Fibroblast of peridontal ligament (primary cell): ENCODE measurements at regions not wholly inside any gene's neighbourhood (a gene's known extent, or its start where the extent isn't known, plus 50 kb on each side); places are given as distances from the start of the nearest gene placed in this dataset.

Experiments used
- DNase-seq: peaks from one replicate; pipeline ENCODE4 v3.0.0-alpha.2; 2010; ENCODE audit errors: extremely low read depth

DNA sequence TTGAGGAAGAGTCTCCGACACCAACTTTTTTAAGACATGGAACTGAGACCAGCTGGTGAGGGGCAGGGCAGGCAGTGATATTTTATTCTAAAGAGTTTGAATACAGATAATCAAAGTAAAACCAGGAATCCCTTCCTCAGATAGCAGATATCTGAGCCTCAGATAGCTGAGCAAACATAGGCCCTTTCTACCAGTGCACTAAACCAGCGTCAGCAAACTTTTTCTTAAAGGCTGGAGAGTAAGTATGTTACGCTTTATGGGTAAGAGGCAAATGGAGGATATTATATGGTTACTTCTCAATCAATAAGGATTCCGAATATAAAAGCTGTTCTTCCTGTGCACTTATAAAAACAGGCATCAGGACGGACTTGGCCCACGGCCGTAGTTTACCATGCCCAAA is 73.9 kb downstream of the WNT5A start:
- no peak for DNase-seq

DNA sequence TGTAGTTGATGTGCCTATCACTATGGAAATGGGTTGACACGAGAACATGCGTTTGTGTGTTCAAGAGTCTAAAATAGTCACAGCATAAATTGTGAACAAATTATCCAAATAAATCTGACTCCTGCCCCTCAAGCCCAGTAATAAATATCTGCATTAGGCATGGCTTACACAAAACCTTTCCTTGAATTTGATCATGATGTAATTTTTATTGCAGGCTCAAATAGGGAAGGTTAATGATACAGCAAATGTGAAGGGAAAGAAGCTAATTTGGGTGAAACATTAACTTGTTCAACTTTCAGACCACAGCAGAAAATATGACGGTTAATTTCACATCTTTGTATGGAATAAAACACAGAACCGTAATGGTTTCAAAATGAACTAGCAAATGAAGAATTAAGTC is 74.6 kb downstream of the WNT5A start:
- no peak for DNase-seq

DNA sequence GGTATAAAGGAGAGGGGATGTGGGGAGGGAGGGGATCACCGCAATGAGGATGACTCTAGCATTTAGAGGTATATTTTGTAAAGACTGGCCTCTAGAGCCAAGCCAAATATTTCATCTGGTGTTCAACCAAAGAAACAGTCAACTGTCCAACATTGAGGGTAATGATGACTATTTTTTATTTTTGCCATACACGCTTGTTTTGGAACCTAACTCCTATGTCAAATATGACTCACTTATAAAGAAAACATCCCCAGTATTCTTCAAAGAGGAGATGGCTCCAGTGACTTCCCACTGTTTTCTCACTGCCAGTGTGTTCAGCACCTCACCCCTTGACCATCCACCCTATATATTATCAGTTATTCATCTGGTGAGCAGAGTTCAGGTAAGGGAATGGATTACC is 77.3 kb downstream of the WNT5A start:
- DNase-seq: peak; percentile 18

DNA sequence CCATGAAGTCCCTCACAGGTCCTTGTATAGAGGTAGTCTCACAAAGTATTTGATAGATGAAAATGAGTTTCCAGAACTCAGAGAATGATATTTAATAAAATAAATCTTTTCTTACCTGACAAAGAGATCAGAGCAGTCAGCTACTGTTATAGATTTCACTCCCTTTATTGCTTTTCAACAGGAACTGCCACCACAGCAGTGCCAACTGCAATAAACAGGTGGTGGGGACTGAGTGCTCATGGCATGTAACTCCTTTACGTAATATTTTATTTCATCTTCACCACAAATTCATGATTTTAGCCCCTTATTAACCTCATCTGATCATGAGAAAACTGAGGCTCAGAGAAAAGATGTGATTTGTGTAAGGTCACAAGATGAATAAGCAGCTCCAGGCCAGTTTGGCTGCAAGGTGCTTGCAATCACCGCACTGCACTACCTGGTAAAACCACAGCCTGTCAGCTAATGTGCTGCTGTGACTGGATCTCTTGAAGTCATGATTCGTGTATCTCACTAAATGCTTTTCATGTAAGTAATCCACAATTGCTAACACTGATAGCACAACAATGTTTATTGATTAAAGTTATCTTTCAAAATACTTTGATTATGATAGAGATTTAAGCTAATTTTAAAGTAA is 78.8 kb downstream of the WNT5A start:
- DNase-seq: no peak

DNA sequence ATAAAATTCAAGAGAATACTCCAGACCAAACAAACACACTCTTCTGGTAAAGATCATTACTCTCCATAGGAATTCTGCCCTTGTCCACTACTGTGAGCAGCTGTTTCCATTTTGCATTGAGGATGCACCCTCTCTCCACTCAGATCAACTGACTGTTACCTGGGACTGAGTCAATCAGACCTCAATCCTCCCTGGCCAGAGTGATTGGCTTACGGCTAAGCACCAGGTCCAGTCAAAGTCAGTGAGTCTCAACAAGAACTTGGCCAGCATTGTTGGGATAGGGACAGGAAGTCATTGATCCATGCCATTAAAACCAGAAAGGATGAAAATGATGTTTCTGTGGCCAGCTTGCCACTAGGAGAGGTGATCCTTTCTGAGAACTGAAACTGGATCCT is 79.7 kb downstream of the WNT5A start:
- DNase-seq: no peak

DNA sequence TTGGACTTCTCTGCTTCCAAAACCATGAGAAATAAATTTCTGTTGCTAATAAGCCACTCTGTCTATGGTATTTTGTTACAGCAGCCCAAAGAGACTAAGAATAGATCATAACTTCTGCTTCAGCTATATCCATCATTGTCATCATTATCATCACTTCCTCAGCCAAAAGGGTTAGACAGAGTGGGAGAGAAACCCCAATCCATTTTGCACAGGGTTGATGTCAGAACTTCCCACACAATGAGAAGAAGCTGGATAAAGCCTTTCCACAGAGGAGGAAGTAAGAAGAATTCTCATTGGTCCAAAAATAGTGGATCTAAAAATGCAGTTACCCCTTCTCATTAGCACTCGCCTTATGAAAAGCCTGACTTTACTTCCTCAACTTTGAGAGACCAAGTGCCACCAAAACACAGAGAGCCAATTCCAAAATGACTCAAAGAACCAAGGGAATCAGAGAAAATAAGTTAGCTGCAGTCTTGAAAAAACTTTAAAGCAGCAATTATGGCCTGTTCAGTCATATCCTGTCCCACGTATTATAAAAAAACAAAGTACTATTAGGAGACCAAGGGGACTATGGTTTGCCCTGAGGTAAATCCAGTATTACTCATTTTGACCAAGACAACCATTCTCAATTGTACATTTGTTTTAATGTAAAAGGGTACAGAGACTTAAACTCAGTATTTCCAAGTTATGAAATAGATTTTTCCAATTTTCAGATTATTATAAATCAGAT is 80.2 kb downstream of the WNT5A start:
- DNase-seq: no peak

DNA sequence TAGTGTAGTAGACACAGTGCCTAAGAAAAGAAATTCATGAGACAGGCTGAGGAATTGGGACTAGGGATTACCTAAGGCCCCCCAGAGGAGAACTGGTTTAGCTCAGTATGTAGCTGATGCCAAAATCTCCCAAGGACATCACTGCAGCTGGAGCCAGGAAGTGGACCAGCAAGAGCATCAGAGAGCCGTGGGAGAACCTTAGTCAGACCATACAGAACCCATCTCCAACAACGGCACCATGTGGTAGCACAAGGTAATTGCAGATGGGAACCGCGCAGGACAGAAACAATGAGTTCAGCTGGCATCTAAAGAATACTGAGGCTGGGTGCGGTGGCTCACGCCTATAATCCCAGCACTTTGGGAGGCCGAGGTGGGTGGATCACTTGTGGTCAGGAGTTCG is 81.7 kb downstream of the WNT5A start:
- DNase-seq: no peak

DNA sequence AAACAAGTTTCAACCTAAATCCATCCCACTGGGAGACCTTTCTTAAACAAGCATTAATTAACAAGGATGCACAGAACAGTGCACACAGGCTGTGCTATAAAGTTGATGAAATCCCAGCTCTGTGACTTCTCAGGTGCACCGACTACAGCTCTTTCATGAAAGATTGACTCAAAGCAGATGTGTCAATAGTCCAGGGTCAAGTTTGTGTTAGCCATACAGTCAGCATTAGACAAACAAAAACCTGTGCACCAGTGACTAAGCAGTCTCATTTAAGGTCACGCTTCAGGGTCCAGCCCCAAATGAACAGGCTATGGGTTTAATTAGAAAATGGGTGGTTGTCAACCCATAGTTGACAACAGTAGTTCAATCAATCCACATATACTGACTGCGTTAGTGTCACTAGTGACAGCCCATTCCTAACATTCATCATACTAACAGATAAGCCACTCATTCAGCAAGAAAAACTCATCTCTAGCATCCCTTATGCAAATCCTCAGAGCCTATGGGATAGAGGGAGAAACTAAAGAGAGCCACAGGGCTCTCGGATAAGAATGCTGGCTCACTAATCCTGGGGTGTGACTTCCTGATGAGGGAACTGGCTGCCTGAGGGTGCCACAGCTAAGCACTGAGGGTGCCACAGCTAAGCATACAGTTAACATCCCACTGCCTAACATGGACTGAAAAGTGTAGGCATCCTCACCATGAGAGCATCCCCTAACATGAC is 84.1 kb downstream of the WNT5A start:
- DNase-seq: no peak

DNA sequence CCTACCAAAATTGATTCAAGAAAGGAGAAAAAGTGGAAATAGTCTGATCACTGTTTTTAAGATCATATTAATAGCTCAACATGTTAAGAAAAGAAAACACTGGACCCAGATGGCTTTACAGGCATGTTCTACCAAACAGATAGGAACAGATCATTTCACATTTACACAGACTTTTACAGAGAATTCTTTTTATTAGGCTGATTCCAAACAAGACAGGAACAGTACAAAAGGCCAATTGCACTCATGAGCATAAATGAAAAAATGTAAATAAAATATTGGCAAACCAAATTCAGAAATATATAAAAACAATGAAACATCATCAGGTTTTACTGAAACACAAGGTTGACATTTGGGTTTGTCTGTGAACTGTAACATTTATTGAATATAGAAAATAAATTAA is 106.5 kb downstream of the WNT5A start:
- DNase-seq: no peak

DNA sequence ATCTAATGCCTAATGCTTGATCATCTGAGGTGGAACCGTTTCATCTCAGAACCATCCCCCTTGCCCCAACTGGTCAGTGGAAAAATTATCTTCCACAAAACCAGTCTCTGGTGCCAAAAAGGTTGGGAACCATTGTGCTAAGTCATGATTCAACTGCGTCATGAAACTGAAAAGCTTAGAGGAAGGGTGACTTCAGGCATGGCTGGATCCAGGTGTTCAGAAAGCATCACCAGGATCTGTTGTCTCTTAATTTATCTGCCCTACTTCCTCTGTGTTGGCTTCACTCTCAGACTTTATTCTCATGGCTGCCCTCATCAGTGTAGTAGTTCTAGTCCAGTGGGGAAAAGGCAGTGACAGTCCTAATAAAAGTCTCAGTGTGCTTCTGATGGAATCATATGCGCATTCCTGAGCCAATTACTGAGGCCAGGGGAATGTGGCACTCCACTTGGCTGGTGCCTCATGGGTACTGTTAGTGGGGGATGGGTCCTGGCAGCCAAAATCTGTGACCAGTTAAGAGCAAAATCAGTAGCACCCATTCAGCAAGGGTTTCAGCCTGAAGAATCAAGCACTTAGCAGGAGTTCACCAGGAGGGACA is 110.3 kb downstream of the WNT5A start:
- no peak for DNase-seq

DNA sequence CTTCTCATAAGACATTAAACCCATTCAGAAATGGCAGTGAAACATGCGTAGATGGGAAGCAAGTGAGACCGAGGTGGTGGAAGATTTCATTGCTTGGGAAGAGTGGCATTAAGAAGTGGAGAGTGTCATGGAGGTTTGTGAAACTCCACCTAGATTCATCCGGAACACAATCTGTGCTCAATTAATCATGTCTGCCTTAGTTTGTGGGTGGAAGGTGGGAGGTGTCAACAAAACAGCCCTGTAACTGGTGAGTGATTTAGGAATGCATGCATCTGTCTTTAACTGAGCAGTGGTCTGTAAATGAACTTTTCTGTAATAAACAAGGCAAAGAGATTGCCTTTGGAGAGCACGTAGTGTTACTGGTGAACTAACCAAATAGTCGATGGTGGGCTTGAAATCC is 113.7 kb downstream of the WNT5A start:
- no peak for DNase-seq

DNA sequence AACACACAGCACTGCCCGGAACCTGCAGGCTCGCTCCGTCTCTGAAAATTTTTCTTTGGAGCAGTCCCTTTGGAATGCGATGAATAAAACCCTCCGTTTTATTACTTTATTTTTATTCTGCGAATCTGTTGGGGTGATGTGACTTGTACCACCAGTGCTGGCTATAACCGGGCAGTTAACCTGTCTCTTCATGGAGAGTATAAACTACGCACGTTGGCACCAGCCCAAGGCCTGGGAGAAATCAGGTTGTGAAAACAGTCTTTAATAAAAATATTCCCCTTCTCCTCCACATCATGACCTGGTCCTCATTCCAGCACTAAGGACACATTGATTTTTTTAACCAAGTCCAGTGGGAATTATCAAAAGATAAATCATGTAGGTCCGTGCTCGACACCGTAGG is 116.8 kb downstream of the WNT5A start:
- DNase-seq: no peak

DNA sequence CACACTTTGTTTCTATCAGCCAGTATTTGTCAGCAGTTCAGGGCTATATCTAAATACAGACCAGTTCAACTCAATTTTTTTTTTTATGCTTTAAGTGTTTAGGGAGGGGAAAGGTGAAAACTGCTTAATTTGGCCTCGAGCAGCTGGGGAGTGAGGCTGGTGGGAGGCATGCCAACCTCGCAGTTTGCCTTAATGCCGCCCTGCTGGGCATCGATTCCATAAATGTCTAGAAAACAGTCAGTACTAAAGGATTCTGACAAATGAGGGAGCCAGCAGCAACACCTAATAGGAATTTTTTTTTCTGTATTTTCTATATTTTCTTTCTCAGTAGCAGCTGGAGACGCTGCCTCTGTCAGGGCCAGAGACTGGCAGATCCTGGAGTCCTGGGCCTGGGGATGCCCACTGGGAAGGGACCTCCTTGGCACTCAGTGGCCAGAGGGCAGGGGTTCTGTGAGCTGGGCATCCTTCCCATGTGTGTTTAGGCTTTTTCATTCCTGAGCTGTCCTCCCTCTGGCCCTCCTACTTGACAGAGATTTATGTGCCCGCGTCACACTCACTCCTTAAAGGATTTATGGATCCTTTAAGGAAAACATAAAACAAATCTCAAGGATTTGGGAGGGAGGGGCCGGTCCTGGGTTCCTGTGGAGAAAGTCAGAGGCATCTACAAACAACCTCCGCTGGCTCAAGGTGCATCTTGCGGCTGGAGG is 117.8 kb downstream of the WNT5A start:
- no peak for DNase-seq

DNA sequence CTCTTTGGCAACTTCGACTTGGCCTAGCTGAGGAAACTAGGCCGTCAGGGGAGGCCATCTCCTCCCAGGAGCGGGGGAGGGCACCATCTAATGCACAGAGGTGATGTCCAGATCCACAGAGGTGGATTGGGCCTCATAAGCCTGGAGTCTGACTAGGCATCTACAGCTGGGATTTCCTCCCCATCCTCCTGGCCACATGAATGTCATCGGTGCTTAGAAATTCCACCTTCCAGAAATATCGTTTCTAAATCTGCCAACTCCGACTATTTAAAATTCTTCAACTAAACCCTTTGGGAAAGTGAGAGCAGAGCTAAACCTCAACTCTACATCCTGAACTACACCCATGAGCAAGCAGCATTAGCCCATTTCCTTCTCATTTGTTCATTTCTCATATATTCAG is 118.7 kb downstream of the WNT5A start:
- no peak for DNase-seq

DNA sequence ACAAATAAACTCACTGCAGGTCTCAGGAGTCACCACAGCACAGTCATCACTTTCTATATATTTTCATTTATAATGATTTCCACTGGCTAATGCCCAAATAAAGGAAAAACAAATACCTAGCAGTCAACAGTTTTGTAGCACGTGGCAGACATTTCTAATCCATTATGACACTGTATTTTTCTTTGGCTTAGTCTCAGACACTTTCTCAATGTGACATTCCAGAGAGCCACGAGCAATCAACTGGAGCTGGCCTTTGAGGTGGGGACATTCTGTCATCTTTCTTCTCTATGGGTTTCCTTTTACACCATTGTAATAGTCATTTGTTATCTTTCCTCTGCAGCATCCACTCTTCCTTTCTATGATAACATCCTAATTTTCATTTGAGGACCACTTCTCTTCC is 119.7 kb downstream of the WNT5A start:
- no peak for DNase-seq

DNA sequence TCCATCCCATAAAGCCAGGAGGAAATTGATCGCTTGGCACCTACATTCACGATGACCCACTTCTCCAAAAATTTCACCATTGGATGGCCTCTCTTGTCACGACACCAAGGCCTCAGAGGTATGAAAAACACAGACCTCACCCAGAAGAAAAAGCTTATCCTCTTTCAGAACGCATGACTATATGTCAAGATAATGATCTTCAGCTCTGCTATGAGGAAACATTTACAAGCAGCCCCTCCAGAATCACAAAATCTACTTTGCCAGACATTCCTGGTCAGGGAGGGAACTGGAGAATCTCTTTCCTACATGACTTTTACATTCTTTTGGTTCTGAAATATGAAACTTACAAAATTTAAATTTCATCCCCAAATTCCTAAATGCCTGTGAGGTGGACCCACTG is 122.7 kb downstream of the WNT5A start:
- DNase-seq: no peak

DNA sequence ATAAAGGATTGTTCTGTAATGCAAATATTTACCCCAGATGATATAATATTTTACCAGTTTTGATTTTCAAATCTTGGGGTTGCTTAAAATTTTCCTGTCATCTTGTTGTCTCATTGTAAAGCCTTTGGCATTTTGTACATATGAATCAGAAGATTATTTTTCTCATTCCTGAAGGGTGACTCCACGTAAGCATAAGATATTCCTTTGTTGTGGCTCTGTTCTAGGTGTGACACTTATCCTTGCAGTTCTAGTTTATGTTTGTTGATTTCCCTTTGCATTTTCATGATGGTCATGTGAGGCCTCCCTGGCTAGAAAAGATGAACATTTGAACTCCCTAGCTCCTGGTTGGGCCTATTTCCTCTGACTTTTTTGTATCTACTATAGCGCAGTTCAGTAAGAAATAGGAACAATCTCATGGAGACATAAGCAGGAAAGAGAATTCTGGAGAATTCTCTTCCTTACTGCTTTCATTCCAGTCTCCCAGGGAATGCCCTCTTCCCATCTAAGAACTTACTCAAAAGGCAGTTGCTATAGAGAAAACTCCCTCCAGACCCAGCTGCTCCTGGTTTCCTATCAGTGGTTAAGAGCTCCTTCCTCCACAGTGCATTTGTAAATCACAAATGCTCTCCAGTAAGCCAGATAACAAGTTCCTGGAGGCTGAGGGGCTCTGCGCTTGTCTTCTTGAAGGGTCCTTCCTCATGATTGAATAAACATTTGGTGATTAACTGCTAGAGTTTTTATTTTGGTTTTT is 124.7 kb downstream of the WNT5A start:
- DNase-seq: no peak

DNA sequence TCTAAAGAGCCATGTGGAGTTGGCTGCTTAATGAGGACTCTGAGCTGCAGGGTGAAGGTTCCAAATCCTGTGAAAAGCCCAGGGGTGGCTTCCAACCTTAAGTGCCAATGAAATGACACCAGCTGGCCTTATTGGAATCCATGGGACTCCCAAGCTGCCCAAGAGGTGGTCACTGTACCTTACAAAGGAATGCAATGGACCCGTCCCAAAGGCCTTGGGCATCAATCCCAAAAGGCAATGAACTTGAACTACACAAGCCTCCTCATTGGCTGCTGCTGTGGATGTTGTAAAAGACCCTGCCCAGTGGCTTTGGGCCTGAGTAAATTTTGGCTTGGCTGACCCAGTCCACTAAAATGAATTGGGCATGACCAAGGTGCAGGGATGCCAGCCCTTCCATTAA is 129.3 kb downstream of the WNT5A start:
- no peak for DNase-seq

DNA sequence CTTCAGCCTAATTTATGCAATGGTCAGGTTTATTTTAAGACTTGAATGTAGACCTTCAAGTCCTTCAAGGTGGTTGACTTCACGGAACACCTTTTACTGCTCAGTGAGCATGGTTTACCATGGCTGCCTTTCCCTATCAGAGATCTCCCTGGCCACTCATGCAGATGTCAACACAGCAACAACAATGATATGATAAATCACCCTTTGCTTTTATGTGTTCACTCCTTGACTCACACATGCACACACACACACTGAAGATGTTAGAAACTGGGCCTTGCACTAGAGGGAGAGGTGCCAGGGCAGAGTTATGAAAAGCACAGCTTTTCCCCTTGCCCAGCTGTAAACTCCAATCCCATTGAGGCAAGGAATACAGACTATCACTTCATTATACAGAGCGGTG is 134.4 kb downstream of the WNT5A start:
- DNase-seq: no peak

DNA sequence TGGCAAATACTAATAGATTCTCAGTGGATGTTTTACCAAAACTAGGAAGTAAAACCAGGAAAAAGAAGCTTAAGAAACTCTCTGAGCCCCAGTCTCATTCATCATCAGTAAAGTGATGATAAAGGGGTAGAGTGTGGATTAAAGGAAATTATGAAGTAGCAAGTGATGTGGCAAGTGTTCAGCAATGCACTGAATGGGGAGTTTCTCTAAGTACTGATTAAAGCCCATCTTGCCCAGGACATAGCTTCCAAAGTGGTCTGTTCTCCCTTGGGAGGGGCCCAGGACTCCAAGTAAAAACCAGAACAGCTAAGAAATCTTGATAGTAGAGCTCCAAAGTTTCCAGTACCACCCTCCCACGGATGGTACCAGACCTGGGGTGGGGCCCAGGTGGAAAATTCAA is 137.3 kb downstream of the WNT5A start:
- DNase-seq: no peak
